Endothelial cell (in vitro differentiated cells): ENCODE measurements at regions not wholly inside any gene's neighbourhood (a gene's known extent, or its start where the extent isn't known, plus 50 kb on each side); places are given as distances from the start of the nearest gene placed in this dataset.

ENCODE experiments used
- DNase-seq: peaks from one replicate; pipeline ENCODE4 v3.0.0; 2021; ENCODE audit warnings: low spot score
- H3K27ac Mint-ChIP-seq: one replicate; pipeline ENCODE4 v1.8.0; 2021; ENCODE audit warnings: mixed read lengths, inconsistent platforms; ENCODE audit not compliant: unreplicated experiment
- H3K27me3 Mint-ChIP-seq: one replicate; pipeline ENCODE4 v1.8.0; 2021; ENCODE audit warnings: mild to moderate bottlenecking, moderate library complexity, mixed read lengths, inconsistent platforms; ENCODE audit not compliant: unreplicated experiment
- H3K36me3 Mint-ChIP-seq: one replicate; pipeline ENCODE4 v1.8.0; 2021; ENCODE audit warnings: mild to moderate bottlenecking, low read depth, mixed read lengths, inconsistent platforms; ENCODE audit not compliant: unreplicated experiment
- H3K4me1 Mint-ChIP-seq: one replicate; pipeline ENCODE4 v1.8.0; 2021; ENCODE audit warnings: mild to moderate bottlenecking, mixed read lengths, inconsistent platforms; ENCODE audit not compliant: unreplicated experiment
- H3K4me3 Mint-ChIP-seq: one replicate; pipeline ENCODE4 v1.8.0; 2021; ENCODE audit warnings: mild to moderate bottlenecking, mixed read lengths, inconsistent platforms; ENCODE audit not compliant: unreplicated experiment
- H3K9me3 Mint-ChIP-seq: one replicate; pipeline ENCODE4 v1.8.0; 2021; ENCODE audit warnings: mixed read lengths, inconsistent platforms; ENCODE audit not compliant: unreplicated experiment
- TF ChIP-seq, protein P1 (sequence below): fragments of 200-600 bp; sonication (generic); IDR thresholded peaks from one replicate; pipeline ENCODE4 v1.5.0; 2021; ENCODE audit warnings: antibody characterized with exemption; ENCODE audit not compliant: unreplicated experiment

DNA sequence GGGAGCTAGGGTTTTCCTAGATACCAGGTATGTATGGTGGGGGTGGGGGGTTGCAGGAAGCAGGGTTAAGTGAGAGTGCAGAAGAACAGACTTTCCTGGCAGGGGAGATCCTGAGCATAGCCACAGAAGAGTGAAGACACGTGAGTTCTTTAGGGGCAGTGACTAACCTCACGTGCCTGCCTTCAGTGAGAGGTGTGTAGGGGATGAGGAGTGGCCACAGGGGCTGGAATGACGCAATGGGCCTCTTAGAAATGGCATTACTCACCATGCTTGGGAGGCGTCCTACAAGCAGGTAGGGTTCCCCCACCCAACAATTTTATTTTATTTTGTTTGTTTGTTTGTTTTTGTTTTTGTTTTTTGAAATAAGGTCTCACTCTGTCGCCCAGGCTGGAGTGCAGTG, 698.6 kb upstream of the NRP1 start:
- Mint-ChIP-seq H3K36me3 (no peaks in the 10 kb centered on the region), H3K4me1 (peaks cover 4% of the 10 kb centered on the region), H3K4me3 (no peak overlapping the region), H3K27me3 (peaks cover 7% of the 10 kb centered on the region), H3K9me3 (no peaks in the 10 kb centered on the region), H3K27ac (no peak overlapping the region)
- DNase-seq, result no peak
- TF ChIP-seq, protein P1, sequence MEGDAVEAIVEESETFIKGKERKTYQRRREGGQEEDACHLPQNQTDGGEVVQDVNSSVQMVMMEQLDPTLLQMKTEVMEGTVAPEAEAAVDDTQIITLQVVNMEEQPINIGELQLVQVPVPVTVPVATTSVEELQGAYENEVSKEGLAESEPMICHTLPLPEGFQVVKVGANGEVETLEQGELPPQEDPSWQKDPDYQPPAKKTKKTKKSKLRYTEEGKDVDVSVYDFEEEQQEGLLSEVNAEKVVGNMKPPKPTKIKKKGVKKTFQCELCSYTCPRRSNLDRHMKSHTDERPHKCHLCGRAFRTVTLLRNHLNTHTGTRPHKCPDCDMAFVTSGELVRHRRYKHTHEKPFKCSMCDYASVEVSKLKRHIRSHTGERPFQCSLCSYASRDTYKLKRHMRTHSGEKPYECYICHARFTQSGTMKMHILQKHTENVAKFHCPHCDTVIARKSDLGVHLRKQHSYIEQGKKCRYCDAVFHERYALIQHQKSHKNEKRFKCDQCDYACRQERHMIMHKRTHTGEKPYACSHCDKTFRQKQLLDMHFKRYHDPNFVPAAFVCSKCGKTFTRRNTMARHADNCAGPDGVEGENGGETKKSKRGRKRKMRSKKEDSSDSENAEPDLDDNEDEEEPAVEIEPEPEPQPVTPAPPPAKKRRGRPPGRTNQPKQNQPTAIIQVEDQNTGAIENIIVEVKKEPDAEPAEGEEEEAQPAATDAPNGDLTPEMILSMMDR, result no peak

- no peak for DNase-seq
- TF ChIP-seq, protein P1, result no peak
- H3K36me3 Mint-ChIP-seq, result peaks cover 4% of the 10 kb centered on the region
- no peak overlapping the region for H3K4me3 Mint-ChIP-seq
- no peak overlapping the region for H3K27ac Mint-ChIP-seq
- H3K27me3 Mint-ChIP-seq, result peaks cover 9% of the 10 kb centered on the region
- H3K9me3 Mint-ChIP-seq, result no peaks in the 10 kb centered on the region
- peaks cover 4% of the 10 kb centered on the region for H3K4me1 Mint-ChIP-seq
Measured at GRCh38 chr10:34032564-34032963, 698.1 kb upstream of the NRP1 start.

DNA sequence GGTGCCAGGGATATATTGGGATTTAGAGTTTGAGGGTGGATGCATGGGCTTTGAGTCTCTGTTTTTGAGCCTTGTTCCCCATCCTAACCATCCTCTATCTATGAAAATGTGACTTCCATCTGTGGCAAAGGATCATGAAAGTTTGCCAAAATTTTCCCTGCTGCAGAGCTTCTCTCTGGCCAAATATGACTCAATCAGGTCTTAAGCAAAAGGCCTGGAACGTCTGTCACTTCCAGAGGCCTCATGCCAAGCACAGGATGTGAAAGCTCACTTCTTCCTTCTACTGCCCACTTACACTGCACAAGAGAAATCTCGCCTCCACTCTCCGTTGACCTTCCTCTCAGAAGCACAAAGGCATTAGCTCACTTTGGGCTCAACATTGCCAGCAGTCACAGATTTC, 696.9 kb upstream of the NRP1 start:
- H3K27ac Mint-ChIP-seq, result no peak overlapping the region
- H3K4me3 Mint-ChIP-seq, result no peak overlapping the region
- H3K36me3 Mint-ChIP-seq, result peaks cover 4% of the 10 kb centered on the region
- peaks cover 4% of the 10 kb centered on the region for H3K4me1 Mint-ChIP-seq
- TF ChIP-seq, protein P1, result no peak
- no peak for DNase-seq
- no peaks in the 10 kb centered on the region for H3K9me3 Mint-ChIP-seq
- peaks cover 10% of the 10 kb centered on the region for H3K27me3 Mint-ChIP-seq

DNA sequence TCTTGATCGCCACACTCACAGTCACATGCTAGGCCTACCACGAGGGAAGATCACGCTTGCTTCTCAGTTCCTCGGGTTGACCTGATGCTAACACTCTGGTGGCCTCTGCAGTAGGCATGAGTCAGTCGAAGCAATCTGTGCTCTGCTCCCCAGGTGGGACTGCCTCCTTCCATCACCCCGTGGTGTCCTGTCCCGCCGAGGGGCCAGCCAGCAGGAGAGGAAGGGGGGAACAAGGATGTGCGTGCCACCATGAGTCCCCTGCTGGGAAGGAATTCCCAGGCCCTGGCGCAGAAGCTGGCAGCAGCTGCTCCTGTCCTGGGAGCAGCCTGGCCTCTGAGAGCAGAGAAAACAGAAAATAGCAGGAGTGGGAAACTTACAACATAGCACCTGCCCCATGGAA, 695.0 kb upstream of the NRP1 start:
- Mint-ChIP-seq H3K4me3 (no peak overlapping the region), H3K27ac (no peak overlapping the region), H3K4me1 (peaks cover 19% of the 10 kb centered on the region), H3K9me3 (peaks cover 11% of the 10 kb centered on the region), H3K36me3 (peaks cover 16% of the 10 kb centered on the region), H3K27me3 (peaks cover 9% of the 10 kb centered on the region)
- DNase-seq, result no peak
- TF ChIP-seq, protein P1, result no peak

DNA sequence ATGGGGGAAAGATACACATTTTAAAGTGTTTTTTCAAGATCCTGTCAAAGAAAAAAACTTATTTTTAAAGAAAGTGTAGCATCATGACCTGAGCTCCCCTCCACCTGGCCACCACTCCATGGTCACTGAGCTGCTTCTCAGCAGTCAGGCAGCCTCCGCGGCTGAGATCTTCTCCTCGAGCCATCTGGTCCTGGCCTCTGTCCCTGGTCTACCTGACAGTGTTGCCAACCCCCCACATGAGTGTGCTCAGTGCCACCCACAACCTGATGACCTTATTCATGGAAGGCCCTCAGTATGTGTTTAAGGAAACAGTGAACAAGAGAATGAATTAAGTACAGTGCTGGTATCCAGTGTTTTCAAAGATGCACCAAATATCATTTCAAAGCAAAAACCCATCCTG, 694.5 kb upstream of the NRP1 start:
- peaks cover 24% of the 10 kb centered on the region for H3K4me1 Mint-ChIP-seq
- no peak overlapping the region for H3K4me3 Mint-ChIP-seq
- peaks cover 9% of the 10 kb centered on the region for H3K27me3 Mint-ChIP-seq
- peaks cover 16% of the 10 kb centered on the region for H3K36me3 Mint-ChIP-seq
- TF ChIP-seq, protein P1, result no peak
- H3K9me3 Mint-ChIP-seq, result peaks cover 14% of the 10 kb centered on the region
- DNase-seq, result no peak
- H3K27ac Mint-ChIP-seq, result no peak overlapping the region
